HL-60/S4 treated with phorbol 12-myristate 13-acetate at 8.2 ng/mL for 4 days and 3 days (cell line): ENCODE measurements at regions not wholly inside any gene's neighbourhood (a gene's known extent, or its start where the extent isn't known, plus 50 kb on each side); places are given as distances from the start of the nearest gene placed in this dataset.

Source experiments
- in situ Hi-C: fragments of 300-500 bp; cut with MboI; formaldehyde crosslinking; loops from 2 replicates; pipeline ENCODE4 v1.15.0; 2022; ENCODE audit warnings: low sequenced_read_pairs

DNA sequence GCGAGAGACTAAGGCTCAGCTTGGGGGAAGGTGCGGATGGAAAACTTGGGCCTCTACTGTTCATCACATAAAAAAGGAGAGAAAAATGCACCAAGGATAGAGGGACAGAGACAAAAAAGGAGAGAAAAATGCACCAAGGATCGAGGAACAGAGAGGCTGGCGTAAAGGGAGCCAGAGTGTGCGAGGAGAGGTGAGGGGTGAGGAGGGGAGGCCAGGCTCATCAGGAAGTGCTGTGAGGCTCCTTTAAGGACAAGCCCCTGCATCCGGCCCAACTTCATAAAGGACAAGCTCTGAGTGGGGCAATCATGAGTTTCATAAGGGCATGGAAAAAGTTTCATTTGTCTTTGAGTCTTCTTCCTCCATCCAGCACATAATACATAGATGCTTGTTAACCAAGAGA is 117.2 kb upstream of the NXT1 start:
- in situ Hi-C loops, result loop anchor here (25.0 kb wide), 1 partner anchor 171 kb away; no protein-coding TSS in a partner anchor

DNA sequence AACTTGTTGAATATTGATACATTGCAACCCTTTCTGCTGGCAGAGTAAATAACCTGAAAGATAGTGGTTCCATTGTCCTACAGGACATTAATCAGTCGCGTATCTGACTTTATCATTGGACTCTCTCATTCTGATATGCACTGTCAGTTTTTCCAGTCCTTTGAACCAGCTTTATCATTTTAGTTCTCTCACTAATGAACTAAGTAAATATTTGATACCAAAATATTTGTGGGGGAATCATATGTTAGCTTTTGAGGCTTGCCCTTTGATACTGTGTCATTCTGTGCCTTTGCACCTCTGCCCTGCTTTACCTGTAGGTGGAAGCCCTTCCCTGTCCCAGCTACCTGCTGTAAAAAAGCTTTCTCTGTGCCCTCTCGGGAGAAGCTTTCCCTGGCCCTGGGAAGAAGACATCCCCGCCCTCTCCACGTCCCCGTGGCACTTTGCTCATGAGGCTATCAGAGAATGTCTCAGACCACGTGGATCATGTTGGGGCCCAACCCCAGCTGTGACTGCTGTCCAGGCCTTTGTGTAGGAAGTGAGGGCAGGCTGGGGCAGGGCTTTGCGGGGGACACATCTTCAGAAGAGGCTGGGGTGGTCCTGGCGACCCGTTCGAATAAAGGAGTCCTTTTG is 117.8 kb upstream of the NXT1 start:
- in situ Hi-C loops, result loop anchor here (25.0 kb wide), 1 partner anchor 170 kb away; no protein-coding TSS in a partner anchor

DNA sequence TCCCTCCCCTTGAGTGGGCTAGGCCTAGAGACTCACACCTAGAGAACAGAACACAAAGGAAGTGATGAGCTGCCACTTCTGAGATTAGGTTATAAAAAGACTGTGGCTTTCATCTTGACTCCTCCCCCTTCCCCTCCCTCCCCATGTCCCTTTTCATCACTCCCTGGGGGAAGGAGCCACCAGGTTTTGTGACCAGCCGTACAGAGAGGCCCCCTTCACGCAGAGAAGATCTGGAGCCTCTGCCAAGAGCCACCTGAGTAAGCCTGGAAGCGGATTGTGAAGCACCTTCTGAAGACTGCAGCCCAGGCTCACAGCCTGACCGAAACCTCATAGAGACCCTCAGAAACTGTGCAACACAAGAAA is 118.4 kb upstream of the NXT1 start:
- in situ Hi-C loops, result loop anchor here (25.0 kb wide), 1 partner anchor 170 kb away; no protein-coding TSS in a partner anchor

DNA sequence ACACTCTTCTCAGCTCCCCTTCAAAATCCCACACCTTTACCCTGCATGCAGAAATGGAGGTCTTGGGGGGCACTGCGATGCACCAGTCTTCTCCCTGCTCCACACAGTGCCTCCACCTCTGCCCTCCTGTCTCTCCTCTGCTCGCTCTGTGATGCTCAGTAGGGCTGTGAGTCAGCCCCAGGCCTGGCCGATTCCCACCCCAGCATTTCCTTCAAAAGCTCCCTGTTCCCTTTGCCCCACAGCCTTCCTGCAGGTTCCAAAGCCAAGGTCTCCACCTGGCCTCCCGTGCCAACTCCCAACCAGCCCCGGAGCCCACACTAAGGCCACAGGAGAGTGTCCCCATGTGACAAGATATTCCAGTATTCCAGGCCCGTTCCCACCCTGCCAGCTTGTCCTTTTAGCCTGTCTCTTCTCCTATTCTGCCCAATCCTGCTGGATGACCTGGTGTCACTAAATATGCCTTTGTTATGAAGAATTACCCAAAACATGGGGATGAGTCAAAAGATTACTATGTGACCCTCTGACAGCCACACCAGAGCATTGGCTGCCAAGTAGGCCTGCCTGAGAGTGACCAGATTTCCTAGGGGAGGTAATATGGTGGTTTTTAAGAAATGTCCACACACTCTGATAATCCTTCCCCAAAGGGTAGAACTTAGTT is 118.9 kb upstream of the NXT1 start:
- in situ Hi-C loops, result loop anchor here (25.0 kb wide), 1 partner anchor 169 kb away; no protein-coding TSS in a partner anchor

DNA sequence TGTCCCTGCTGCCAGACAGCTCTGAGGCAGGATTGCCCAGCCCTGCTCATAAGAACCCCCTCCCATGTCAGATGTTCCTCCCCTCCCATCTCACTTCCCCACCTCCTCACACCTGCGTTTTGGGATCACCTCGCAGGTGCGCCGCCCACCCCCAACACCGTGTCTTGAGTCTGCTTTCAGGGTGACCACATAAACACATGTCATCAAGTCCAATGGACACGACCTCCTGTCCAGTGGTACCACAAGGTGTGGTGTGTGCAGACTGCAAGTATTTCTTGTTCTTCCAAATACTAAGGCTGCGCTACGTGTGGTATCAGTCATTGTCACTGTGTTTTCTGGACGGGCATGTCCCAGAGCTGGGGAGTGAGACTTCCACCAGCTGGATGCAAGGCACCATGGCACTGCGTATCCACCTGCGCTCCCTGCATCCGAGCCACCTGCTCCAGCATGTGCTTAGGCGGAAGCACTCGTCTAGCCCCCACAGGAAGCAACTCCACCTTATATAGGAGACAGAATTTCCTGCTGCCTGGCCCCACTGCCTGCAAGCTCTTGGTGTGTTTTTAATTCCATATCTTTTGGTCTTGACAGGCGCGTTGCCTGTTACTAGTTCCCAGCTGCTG is 119.7 kb upstream of the NXT1 start:
- in situ Hi-C loops, result loop anchor here (25.0 kb wide), 1 partner anchor 169 kb away; no protein-coding TSS in a partner anchor

DNA sequence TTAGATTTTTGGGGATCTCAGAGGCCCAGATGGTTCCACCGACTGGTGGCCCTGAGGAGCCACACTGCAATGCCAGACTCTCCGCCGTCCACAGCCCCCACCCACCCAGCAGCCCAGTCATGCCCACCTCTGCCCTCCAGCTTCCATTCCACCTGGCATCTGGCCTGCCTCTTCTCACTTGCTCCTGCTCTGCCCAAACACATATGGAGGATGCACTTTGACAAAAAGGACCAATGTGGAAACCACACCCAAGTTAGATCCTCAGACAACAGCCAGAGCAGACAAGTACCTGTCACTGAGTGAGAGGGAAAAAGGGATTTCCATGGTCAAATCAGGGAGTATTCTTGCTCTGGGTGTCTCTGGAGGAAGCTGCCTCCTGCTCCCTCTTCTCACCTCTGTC is 120.6 kb upstream of the NXT1 start:
- in situ Hi-C loops, result loop anchor here (25.0 kb wide), 1 partner anchor 168 kb away; no protein-coding TSS in a partner anchor

DNA sequence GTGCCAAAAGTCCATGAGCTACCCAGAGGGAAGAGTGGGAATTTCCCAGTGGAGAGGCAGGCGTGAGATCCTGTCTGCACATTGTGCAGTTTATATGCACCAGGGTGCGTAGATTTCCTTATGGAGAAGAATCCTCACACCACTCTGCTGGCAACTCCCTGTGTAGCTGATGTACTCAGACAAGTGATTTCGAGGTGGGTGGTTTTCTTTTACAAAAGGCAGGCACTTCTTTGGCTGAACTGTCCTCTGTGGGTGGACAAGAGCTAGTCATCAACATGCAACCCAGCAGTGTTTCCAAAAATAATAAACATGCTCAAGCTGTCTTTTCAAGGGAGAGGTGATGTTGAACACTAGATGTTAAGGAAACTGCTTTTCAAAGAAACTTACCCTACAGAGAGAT is 121.7 kb upstream of the NXT1 start:
- in situ Hi-C loops, result loop anchor here (25.0 kb wide), 1 partner anchor 167 kb away; no protein-coding TSS in a partner anchor

DNA sequence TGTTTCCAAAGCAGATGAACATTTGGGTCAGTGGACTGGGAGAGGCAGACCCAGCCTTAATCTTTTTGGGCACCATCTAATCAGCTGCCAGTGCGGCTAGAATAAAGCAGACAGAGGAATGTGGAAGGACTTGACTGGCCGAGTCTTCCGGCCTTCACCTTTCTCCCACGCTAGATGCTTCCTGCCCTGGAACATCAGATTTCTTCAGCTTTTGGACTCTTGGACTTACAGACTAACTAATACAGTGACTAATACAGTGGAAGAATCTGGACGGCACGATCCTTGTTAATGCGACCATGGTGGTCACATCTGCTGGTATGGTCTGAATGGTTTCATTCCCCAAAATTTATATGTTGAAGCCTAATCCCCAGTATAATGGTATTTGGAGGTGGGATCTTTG is 122.6 kb upstream of the NXT1 start:
- in situ Hi-C loops, result loop anchor here (25.0 kb wide), 1 partner anchor 166 kb away; no protein-coding TSS in a partner anchor

DNA sequence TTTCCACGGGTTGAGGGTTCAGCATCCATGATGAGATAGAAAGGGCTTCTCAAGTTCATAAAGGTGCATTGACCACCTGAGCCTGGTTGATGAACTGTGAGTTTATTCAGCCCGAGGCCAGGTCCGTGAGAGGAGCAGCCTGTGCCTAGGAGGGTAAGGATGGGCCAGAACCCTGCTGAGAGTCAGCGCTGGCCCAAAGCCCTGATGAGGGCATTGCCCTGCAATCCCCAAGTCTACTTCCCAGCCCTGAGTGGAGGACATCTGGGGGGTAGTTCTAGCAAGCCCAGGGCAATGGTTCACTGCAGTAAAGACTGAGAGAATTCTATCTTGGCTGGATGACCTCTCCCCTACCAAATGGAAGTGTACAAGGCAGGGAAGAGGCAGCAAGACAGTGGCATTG is 123.3 kb upstream of the NXT1 start:
- in situ Hi-C loops, result loop anchor here (25.0 kb wide), 1 partner anchor 165 kb away; no protein-coding TSS in a partner anchor

DNA sequence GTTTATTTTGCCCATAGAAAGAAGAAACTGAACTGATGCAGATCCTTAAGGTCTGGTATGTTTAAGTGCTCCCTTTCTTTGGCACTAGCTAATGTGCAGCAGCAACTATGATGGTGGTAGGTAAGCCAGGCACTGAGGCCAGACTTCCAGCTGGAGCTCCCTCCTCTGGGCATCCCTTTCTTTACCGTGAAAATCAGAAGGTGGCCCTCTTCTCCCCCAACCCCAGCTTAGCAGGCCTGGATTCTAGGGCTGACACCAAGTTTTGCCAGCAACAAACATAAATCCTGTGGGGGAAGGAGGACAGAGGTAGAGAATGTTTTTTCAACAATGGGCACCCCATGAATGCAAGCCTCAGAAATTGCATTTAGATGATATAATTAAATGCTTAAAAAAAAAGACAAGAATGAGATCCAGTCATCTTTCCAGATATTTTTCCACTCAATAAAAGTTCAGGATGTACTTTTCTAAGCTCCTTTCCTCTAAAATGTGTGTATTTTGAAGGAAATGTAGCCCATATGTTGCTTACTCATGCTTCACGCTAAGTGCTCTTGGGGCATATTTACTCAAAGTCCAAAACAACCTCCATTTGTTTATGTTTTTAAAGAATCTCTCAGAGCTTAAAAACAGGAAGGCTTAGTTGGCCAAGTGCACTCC is 123.9 kb upstream of the NXT1 start:
- in situ Hi-C loops, result loop anchor here (25.0 kb wide), 1 partner anchor 164 kb away; no protein-coding TSS in a partner anchor

DNA sequence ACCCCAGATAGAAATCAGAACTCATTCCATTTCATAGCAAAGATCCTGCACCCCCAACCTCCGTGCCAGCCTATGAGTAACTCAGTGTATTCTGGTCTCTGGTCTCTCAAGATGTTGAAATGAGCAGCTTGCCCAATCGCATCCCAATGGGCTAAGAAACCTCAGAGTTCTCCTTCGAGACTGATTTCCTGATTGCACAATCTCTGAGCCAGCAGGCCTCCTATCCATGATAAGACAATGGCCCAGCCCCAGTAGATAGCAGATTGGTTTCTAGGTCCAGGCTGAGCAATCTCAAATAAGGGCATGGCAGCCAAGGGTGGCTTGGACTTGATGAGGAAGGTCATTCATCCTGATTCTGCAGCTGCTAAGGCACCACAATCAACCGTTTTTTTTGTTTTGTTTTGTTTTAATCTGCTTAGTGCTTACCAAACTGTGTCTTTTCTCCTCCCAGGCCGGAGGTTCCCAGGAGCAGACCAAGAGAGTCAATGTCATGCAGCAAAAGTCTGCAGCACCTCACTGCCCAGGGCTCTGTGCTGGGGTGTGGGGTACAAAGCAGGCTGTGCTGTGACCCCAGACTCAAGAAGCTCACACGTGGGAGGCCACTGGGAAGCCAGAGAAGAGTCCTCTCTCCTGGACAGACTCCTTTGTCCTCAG is 125.1 kb upstream of the NXT1 start:
- in situ Hi-C loops, result loop anchor here (25.0 kb wide), 1 partner anchor 163 kb away; no protein-coding TSS in a partner anchor

DNA sequence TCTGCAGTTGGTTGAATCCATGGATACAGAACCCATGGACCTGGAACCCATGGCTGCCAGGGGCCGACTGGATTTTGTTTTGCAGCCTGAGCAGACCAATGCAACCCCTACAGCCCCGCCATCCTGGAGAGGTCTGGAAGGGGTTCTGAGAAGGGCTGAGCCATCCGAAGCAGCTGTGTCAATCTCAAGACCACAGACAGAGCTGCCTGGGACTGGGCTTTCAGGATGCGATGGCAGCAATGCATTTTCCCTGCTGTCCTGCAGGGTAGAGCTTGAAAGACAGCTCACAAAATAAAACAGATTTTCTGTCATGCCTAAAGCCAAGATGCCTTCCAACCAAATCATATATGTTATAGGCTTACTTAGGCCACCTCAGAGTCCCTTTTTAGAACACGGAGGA is 125.8 kb upstream of the NXT1 start:
- in situ Hi-C loops, result loop anchor here (25.0 kb wide), 1 partner anchor 163 kb away; no protein-coding TSS in a partner anchor

DNA sequence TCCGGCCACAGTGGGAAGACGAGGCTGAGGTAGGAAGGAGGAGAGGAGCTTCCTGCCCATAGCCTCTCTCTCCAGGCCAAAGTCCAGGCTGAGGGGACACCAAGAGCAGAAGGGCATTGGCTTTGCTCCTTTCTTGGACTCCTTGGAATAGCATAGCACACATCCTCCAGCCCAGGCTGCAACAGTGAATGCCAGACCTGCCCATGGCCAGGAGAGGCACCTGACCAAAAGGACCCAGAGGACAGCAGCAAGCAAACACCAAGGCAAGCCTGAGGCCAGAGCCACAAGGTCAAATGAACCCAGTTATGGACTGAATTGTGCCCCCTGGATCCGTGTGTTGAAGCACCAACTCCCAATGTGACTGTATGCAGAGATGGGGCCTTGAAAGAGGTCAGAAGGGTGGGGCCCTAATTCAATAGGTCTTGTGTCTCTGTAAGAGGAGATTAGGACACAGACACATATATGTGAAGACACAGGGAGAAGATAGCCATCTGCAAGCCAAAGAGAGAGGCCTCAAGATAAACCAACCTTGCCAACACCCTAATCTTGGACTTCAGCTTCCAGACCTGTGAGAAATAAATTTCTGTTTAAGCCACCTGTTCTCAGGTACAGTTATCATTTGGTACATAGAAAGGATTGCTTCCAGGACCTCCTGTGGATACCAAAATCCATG is 126.5 kb upstream of the NXT1 start:
- in situ Hi-C loops, result no loop called here

DNA sequence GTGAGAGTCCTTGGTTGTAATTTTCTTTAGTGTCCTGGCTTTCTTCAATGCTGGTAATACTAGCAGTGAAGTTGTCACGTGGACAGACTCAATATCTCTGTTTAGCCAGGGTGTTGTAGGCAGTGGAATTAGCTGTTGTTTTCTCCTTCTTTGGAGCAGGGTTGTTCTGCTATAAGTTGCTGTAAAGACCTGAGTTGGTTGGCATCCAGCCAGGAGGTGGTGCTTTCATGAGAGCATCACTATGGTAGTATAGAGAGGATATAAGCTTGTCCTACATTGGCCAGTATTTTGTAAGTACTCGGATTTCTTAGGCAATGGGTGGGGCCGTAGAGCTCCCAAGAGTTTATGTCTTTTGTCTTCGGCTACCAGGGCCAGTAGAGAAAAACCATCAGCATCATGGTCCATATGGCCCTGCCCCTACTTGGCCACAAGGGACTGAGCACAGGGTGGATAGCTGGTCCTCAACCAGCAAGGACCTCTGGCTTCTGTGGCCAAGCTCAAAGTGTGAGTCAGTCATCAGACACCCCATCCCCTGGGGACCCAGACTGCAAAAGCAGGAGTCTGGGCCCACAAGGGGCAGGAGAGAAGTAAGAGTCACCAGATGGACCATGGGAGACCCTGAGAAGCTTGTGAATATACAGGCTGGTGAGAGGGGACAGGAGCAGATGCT is 127.9 kb upstream of the NXT1 start:
- in situ Hi-C loops, result no loop called here

DNA sequence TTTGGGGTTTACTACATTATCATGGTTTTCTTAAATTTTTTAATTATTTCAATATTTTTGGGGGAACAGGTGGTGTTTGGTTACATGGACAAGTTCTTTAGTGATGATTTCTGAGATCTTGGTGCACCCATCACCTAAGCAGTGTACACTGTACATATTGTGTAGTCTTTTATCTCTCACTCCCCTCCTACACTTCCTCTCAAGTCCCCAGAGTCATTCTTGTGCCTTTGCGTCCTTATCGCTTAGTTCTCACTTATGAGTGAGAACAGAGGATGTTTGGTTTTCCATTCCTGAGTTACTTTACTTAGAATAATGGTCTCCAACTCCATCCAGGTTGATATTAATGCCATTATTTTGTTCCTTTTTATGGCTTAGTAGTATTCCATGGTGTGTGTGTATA is 130.9 kb upstream of the CD93 start:
- in situ Hi-C loops, result no loop called here

DNA sequence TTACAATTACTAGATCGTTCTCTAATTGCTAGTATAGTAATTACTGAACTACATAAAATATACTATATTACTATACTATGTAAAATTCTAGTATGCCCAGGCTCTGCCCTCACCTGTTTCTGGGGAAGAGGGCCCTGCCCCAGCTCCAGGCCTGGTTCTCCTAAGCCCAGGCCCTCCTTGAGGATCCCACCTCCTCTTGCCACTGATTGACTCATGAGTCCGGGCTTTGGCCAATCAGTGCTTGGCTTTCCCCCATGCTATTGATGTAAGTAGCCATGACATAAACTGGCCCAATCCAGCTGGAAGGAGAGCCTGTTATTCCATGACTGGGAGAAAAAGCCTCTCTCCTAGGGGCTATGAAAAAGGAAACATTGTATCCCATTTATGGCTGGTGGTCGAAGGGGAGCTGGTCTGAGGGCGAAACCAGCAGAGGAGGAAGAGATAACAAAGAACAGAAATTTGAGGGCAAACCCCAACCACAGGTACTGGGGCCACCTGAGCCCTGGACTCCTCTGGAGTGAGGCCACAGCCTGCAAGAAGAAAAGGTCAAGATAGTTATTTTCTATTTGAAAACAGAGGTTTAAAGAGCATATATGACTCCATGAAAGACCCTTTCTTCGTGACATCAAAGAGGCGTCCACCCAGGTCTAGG is 129.3 kb upstream of the CD93 start:
- in situ Hi-C loops, result no loop called here

DNA sequence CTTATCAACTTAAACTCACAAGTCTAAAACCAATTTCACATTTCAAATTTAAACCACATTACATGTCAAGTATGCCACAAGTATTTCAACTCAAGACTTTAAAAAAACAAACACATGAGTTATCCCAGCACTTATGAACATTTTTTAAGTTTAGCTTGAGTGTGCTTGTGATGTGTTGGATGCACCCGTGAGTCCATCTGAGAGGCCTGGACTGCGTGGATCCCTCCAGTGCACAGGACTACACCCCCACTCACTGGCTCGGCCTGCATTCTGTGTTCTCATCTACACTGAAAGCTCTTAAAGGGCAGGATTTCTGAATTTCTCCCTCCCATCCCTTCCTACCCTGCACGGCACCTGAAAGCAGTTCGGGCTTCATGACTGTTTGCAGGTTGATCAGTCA is 128.8 kb upstream of the CD93 start:
- in situ Hi-C loops, result no loop called here

DNA sequence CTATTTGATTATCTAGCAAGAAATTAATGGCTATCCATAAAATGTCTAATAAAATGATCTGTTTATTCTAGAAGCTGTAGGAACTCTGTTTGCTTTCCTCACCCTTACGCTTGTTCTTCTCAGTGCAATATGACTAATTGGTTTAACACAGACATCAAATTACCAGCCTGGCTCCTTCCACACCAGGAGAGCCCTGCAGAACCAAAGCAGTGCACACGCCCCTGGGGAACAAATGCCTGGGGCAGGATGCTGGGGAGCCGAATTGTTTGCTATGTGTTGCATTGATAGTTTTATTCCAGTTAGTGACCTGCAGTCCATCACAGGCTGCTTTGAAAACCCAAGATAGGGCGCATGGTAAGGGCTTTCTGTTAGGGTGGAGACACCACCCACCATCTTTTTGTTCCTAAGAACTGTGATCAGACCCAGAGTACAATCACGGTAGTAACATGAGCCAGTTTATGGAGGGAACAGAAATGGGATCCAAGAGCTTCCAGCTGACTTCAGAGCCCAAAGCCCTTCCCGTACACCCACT is 126.4 kb upstream of the CD93 start:
- in situ Hi-C loops, result no loop called here

DNA sequence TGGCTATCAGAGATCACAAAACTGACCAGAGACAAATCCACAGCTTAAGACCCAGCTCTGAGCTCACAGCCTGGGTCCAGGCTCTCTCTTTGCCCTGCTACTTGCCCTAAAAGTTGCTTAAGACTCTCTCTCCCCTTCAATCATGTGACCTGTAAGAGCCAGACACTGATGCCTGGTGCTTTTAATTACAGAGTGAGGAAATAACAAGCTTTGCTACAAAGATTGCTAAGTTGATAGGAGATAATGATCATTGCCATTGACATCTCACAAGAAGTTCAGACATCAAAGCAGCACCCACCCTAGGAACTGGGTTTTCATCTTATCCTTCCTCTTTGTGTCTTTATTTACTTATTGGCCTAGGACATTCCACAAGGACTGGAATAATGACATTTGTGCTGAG is 125.9 kb upstream of the CD93 start:
- in situ Hi-C loops, result no loop called here
